ENCODE measurements at regions not wholly inside any gene's neighbourhood (a gene's known extent, or its start where the extent isn't known, plus 50 kb on each side); places are given as distances from the start of the nearest gene placed in this dataset.

DNA sequence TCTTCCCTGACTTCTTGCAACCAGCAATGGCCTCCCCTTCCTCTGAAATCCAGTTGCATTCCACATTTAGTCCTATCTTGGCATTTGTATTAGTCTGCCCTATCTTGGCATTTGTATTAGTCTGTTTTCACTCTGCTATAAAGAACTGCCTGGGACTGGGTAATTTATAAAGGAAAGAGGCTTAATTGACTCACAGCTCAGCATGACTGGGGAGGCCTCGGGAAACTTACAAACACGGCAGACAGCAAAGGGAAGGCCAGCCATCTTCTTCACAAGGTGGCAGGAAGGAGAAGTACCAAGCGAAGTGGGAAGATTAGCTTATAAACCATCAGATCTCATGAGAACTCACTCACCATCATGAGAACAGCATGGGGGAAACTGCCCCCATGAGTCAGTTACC, 234.5 kb upstream of the COPS8 start:
- Mint-ChIP-seq H3K27ac (no peak overlapping the region), H3K4me3 (no peak overlapping the region), H3K9me3 (no peaks in the 10 kb centered on the region; the same call in 1 of the 2 replicates), H3K36me3 (ENCODE audit: low read depth) (no peaks in the 10 kb centered on the region), H3K27me3 (ENCODE audit: insufficient read depth) (peaks cover 5% of the 10 kb centered on the region), H3K4me1 (ENCODE audit: low read depth) (no peaks in the 10 kb centered on the region)
- no peak for DNase-seq
- TF ChIP-seq, protein P1, sequence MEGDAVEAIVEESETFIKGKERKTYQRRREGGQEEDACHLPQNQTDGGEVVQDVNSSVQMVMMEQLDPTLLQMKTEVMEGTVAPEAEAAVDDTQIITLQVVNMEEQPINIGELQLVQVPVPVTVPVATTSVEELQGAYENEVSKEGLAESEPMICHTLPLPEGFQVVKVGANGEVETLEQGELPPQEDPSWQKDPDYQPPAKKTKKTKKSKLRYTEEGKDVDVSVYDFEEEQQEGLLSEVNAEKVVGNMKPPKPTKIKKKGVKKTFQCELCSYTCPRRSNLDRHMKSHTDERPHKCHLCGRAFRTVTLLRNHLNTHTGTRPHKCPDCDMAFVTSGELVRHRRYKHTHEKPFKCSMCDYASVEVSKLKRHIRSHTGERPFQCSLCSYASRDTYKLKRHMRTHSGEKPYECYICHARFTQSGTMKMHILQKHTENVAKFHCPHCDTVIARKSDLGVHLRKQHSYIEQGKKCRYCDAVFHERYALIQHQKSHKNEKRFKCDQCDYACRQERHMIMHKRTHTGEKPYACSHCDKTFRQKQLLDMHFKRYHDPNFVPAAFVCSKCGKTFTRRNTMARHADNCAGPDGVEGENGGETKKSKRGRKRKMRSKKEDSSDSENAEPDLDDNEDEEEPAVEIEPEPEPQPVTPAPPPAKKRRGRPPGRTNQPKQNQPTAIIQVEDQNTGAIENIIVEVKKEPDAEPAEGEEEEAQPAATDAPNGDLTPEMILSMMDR (IDR thresholded peaks at IDR 0.05), result no peak

DNA sequence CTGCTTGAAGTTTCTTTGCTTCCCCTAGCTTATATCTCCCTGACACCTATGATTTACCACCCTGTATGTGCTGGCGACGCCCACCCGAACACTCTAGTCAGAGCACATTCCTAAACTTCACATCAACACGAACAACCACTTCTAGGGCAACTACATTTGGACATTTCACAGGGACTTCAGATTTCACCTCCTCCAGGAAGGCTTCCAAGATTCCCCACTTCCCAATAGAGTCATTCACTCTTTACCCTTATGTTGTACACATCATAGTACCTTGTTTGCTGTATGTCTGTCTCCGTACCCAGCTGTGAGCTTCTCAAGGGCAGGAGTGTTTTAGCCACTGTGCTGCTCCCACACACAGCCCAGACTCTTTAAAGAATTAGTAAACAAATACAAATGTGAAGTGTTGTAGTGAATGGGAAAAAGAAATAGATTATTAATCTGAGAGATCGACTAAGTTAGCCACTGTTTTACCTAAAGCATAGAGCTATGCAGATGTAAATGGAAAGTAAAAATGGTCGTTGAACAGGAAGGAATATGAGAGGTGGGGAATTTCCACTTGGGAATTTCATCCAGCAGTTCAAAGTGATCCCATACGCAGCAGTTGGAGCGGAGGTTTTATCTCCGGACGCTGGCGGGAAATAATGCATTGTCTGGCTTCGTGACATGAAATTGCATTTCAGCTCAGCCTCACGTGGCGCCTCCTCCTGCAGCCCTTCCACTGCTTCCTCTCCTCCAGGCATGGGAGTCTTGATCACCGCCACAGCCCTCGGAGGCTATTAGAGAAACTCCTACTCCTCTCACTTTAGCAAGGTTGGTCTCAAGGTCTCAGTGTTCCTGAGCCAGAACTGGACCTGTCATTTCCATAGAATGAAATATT, 233.4 kb upstream of the COPS8 start:
- Mint-ChIP-seq H3K27me3 (ENCODE audit: insufficient read depth) (peaks cover 5% of the 10 kb centered on the region), H3K4me3 (no peak overlapping the region), H3K27ac (no peak overlapping the region), H3K9me3 (no peaks in the 10 kb centered on the region; the same call in 1 of the 2 replicates), H3K36me3 (ENCODE audit: low read depth) (no peaks in the 10 kb centered on the region), H3K4me1 (ENCODE audit: low read depth) (no peaks in the 10 kb centered on the region)
- DNase-seq, result no peak
- TF ChIP-seq, protein P1 (IDR thresholded peaks at IDR 0.05), result no peak

DNA sequence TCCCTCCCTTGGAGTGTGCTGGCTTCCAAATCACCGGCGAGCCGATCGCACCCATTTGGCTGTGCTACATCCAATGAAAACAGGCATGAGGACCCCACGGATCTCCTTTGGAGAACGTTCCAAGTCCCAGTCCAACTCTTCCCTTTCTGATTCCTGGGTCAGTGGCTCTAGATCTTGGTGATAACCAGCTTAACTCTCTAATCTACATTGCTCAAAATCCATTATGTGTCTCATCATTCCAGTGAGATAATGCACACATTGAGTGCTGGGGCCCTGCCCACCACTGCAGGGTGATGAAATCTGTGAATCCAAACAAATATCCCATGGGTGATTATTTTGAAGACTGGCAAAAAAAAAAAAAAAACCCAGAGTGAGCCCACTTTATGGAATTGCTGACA, 232.7 kb upstream of the COPS8 start:
- no peak for DNase-seq
- Mint-ChIP-seq H3K36me3 (ENCODE audit: low read depth) (no peaks in the 10 kb centered on the region), H3K4me3 (no peak overlapping the region), H3K27me3 (ENCODE audit: insufficient read depth) (peaks cover 5% of the 10 kb centered on the region), H3K27ac (no peak overlapping the region), H3K9me3 (no peaks in the 10 kb centered on the region; the same call in 1 of the 2 replicates), H3K4me1 (ENCODE audit: low read depth) (no peaks in the 10 kb centered on the region)
- TF ChIP-seq, protein P1 (IDR thresholded peaks at IDR 0.05), result no peak

DNA sequence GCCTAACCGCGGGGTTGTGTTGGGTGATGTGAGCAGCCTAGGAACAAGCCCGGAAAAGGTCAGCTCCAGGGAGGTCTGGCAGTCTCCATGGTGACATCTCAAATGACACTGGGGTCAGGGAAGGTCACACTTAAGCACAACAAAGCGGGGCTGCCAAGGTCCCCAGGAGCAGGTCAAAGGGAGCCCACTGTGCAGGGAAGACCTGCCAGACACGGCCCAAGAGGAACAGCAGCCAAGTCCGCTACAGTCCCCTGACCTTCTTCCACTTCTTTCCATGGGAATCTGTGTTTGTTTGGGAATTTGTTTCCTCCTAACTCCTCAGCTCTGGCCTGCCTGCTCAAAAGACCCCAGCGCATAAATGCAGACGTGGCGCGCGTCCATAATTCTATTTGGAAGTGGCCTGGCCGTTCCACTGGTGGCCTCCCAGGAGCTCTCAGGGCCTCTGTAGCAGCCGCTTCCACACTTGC, 232.1 kb upstream of the COPS8 start:
- TF ChIP-seq, protein P1 (IDR thresholded peaks at IDR 0.05), result no peak
- H3K27me3 Mint-ChIP-seq (ENCODE audit: insufficient read depth), result peaks cover 5% of the 10 kb centered on the region

DNA sequence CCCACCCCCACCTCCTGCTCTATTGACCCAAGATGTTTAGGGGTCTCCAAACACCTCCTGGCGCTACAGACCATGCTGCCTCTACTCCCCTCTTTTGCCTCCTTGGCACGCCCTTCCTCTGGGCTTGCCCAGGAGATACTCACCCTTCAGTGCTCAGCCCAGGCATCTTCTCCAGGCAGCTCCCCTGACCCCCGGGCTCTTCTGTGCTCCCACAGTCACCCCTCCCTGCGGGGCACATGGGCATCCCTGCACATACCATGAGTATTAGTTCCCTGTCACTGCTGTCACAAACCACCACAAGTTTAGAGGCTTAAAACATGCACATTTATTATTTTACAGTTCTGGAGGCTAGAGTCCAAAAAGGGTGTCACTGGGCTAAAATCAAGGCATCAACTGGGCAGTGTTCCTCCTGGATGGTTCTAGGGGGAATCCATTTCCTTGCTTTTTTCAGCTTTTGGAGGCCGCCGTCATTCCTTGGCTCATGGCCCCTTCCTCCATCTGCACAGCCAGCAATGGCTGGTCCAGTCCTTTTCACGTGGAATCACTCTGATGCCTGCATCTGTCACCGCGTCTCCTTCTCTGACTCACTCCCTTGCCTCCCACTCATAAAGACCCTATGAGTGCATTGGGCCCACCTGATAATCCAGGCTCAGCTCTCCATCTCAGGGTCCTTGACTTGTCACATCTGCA, 230.4 kb upstream of the COPS8 start:
- no peaks in the 10 kb centered on the region for H3K36me3 Mint-ChIP-seq (ENCODE audit: low read depth)
- TF ChIP-seq, protein P1 (IDR thresholded peaks at IDR 0.05), result no peak
- no peaks in the 10 kb centered on the region; the same call in 1 of the 2 replicates for H3K9me3 Mint-ChIP-seq
- no peak overlapping the region for H3K27ac Mint-ChIP-seq
- H3K27me3 Mint-ChIP-seq (ENCODE audit: insufficient read depth), result peaks cover 1% of the 10 kb centered on the region
- H3K4me3 Mint-ChIP-seq, result no peak overlapping the region
- no peaks in the 10 kb centered on the region for H3K4me1 Mint-ChIP-seq (ENCODE audit: low read depth)
- DNase-seq, result no peak

More for the DNA sequence above, 232.1 kb upstream of the COPS8 start:
- Mint-ChIP-seq H3K4me3 (no peak overlapping the region), H3K4me1 (ENCODE audit: low read depth) (no peaks in the 10 kb centered on the region), H3K36me3 (ENCODE audit: low read depth) (no peaks in the 10 kb centered on the region), H3K27ac (no peak overlapping the region), H3K9me3 (no peaks in the 10 kb centered on the region; the same call in 1 of the 2 replicates)
- DNase-seq, result no peak

Data from HFFc6 (cell line).